Femur (tissue), 1 donor: ENCODE measurements at regions not wholly inside any gene's neighbourhood (a gene's known extent, or its start where the extent isn't known, plus 50 kb on each side); places are given as distances from the start of the nearest gene placed in this dataset.

Source experiments
- DNase-seq: peaks from one replicate; pipeline ENCODE4 v3.0.0-alpha.2; 2017

DNA sequence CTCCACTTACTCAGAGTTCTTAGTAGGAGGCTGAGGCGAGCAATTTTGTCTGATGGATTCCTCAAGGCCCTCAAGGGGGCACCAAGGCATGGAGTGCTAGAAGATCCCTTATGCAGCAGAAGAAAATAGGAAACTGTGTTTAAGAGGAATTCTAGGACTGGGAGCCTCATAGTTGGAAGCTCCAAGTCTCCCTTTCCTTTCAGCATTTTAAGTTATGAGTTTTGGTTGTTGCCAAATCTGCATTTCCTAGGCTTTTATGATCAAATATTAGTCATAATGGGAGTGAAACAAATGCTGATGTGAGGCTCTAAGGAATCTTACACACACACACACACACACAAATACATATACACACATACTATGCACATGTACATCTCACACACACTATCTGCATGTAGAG lies 714.0 kb downstream of the UTRN start:
- DNase-seq: no peak

DNA sequence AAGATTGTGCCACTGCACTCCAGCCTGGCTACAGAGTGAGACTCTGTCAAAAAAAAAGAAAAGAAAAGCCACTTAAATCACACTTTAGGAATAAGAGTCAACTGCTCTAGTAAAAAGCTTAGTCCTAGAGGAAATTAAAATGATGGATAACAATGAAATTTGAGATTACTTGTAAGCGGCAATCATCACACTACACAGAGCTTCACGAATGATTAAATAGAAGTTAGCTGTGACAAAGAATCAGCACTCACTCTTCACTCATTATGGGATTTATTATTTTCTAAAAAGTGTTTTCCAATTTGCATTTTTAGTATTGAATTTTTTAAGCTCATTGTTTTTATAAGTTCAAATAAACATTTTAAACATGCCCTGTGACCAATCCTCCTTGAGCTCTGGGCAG lies 718.0 kb downstream of the UTRN start:
- no peak for DNase-seq

DNA sequence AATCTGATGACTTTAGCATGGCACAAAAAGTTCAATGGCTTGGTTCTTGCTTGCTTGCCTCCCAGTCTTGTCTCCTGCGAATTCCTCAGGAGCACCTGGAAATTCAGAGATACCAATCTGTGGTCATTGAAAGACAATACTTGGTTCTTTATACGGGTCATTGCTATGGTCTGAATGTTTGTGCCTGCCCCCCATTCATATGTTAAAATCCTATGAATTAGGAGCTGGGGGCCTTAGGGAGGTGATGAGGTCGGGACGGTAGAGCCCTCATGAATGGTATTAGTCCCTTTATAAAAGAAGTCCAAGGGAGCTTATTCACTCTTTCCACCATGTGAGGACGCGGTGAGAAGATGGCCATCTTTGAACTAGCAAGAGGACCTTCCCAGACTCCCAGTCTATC lies 721.8 kb downstream of the UTRN start:
- no peak for DNase-seq

DNA sequence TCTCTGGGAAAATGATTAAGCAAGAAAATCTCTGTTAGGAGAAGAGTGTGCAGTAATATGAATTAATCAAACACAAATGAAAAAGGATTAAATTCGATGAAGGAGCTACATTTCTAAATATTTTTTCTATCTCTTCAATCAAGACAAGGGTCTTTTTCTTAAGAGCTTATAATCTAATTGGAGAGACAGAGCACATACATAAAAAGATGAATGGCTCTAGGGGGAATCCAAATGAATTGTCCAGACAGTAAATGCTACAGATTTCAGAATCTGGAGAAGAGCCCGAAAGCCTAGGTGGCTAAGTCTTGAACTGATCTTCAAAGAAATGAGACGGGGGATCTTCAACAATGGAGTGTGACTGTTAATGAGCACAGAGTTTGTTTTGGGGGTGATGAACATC lies 723.6 kb downstream of the UTRN start:
- no peak for DNase-seq

DNA sequence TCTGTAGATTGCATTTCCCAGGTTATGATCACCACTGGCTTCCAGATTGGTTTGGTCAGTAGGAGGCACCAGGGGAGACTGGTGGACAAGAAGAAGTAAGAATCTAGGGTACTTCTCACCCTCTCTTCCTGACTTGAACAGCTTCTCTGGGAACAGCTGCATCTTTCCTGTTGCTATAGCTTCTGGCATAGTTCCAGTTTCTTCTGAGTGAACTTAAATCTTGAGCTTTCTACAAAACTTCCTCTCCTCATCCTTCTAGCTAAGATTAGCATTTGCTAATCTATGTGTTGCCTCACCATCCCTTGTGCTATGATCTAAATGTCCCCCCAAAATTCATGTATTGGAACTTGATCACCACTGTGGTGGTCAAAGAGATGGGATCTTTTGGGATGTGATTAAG lies 724.6 kb downstream of the UTRN start:
- DNase-seq: no peak

DNA sequence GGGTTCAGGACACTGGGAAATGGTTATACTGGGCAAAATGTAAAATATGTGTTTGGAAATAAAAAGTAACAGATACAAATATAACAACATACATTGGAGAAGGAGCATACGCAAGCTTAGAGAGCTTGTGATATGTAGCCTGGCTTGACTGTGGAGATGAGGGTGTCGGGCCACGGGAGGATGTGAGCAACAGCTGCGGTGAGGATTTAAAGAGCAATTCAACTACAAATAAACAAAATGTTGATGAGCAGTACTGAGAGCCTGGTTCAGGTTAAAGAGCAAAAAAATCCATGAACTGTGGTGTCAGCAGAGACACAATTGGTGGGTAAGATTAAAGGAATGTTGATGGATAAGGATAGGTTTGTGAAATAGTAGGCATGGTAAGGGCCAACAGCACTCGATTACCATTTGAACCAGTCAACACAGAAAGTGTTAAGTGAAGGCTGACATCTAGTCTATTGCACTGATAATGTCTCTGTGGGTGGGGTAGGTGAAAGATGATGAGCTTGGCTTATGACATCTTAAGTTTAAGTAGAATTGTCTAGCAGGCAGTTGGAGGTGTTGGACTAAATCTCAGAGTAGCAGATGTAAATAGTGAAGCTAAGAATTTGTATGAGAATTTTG lies 723.2 kb downstream of the EPM2A start:
- DNase-seq: no peak

DNA sequence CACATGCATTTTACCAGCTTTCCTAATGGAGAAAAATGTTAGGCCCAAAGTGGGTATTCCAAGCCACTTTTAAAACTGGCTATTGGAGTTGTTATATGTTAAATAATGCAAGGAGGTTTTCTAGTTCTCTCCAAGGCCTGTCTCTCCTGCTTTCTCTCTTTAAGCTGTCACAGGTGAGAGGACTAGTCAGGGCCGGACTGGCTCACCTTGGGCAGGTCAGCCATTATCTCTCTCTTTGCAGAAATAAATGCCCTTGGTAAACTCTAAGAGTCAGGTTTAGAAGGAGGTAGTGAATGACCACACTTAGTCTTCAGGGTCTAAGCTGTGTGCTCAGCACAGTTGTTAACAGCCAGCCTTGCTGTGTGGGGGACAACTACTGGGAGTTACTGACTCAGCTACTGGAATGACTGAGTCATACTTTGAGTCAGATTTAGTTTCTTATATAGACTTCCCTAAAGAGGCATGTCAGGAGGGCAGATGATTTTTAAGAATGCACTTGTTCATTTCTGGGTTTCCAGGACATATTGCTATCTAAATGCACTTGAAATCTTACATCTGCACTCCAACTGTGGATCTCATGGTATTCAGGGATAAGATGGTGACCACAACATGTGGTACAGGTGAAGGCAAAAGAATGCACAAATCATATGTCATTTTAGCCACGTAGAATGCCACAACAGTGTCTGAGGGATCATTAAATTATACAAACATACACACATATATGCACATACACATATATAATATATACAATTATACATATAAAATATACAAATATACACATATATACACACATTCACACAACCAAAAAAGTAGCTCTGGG lies 719.4 kb downstream of the EPM2A start:
- no peak for DNase-seq

DNA sequence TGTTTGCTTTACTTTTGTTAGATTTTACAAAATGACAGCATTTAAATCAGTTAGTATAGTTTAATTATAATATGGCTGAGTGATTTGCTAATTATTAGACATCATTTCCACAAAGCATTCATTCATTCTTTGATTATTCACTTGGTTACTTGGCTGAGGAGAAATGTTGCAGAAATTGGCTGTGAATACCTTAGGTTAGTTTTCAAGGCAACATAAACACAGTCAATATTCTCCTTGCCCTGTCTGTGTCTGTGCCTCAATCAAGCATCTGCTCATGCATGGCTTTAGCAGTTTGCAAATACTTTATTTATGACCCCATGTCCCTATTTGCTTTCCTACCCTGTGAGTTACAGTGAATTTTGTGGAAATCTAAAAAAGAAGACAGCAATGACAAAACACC lies 718.3 kb downstream of the EPM2A start:
- no peak for DNase-seq

DNA sequence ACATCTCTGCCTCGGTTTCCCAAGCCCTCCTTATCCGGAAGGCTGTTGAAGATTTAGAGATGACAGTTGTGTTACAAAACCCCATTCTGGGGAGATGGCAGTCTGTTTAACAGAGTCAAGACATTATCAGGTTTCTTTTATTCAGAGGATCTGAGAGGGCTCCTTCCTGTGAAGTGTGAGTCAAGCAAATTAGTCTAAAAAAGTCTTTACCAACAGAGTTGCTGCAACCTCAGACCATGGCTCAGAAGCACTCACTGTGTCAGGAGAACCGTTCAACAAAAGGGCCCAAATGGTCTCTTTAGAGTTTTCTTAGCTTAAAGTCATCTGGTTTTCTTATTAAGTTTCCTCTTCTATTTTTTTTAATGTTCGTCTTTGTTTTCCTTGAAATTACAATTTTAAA lies 717.8 kb downstream of the EPM2A start:
- DNase-seq: no peak

DNA sequence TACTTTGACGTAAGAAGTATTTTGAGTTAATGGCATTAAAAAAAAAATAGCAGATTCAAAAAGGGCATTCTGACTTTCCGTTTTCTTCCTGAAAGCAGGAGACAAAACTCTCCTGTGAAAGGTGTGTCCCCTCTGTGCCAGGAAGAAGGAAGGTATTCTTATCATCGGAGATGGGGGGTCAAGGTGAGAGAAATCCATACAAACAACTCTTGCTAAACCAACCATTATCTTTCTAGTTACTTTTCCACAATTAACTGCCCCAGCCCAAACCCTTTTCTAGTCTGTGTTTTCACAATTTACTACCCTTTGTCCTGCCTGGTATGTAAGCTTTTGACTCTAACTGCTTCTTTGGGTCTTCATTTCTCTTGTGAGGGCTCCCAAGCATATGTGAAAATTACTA lies 717.3 kb downstream of the EPM2A start:
- DNase-seq: no peak

DNA sequence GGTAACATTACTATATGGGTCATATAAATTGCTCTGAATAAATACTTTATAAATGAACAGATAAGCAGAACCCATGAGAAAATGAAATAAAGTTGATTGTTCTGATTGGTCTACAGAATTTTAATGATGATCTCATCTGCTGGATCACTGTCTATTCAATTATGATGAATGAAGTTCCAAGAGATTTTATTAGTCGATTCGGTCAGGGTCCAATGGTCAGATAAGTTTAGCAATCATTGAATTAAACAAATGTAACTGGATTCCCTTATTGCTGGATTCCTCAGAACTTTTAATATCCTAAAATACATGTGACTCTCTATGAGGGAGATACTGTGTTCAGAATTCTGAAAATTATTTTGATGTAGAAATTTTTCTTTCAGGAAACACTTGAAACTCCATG lies 715.2 kb downstream of the EPM2A start:
- DNase-seq: no peak

DNA sequence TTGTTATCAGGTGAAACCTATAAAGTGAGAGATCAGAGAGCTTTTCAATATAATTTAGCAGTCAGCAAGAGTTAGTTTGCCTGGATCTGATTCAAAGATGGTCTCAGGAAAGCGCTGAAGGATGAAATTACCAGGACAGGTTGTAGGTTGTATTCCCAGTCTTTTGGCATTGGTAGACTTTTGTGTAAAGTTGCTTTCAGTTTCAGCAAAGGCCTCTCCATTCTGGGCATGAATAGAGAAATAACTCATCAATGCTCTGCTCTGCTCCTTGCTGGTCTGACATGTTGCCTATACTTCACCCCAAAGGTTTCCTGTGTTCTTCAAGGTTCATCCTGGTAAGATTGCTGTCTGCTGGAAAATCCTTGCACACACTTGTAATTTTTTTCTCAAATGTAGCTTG lies 714.8 kb downstream of the EPM2A start:
- DNase-seq: no peak

DNA sequence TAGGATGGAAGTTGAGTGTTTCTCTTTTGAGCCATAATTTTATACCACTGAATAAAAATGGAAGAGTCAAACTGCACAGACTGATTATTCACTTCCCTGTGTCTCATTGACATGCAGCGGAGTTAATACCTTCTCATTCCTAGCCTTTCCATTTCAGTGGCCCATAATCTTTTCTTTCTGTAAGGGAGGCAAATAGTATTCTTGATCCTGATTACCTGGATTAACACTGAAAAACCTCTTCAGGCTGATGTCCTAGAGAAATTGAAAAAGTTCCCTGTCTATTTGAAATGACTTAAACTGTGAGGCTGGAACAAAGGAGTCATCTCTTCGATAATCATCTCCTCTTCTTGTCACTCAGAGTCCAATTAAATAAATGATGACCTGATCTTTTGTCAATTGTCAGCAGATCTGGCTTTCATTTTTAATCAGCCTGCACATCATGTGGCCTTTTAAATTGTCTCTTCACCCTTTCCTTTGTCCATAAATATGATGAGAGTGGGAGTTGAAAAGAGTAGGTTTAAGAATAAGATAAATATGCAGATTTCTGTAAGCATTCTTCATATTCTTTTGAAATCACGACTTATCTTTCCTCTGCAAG lies 713.0 kb downstream of the EPM2A start:
- no peak for DNase-seq

DNA sequence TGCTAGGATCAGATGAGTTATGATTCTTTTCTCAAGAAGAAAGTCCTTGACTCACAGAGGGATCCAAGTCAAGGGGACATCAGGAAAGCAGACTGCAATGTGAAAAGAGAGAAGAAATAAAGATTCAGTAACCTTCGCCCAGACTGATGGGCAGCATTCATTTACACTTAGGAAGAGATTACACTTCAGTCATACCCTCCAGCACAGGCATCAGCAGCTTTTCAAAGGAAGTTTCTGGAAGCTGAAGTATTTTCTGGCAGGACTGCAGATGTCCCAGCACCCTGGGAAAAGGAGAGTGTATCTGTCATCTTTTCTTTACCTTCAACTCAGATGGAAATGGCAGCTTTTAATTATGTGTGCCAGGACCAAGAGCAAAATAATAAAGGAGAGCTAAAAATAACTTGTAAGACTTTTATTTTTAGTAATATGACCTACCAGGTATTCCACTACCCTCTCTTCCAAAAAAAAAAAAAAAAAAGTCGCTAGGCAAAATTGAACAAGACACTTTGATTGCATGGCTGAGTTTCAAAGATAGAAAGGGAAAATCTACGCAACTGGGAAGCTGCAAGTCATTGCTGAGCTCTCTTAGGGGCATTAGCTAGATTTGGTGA lies 712.1 kb downstream of the EPM2A start:
- no peak for DNase-seq

DNA sequence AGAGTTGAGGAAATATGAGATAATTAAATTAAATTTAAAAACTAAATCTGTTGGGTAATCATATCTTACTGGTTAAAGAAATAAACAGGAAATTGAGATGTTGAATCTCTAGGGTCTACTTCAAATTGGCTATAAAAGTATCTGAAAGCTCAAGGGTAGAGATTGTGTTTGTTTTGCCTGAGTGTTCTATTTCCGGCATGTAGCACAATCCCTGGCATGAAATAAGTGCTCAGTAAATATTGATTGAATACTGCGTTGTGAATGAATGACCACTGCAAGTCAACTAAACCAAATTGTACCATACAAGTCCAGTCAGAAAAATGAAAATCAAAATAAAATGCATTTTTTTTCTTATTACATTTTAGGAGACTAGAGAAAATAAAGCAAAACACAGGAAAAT lies 709.8 kb downstream of the EPM2A start:
- no peak for DNase-seq

DNA sequence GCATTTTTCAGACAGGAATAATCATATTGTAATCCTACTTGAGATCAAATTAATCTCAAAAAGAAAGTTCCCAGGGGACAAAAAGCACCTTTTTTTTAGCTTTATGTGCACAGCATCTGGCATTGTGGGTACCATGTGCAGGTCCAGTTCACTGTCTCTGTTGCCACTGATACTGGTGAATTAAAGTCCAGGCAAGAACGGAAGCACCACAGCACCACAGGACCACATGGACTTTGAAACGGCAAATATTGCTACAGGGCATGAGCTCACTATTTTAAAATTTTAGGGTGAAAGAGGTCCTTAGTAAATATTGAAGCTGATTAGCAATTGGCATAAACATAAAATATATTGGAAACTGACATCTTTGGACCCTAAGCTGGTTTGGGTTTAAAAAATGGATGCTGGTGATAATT lies 709.0 kb downstream of the EPM2A start:
- no peak for DNase-seq

DNA sequence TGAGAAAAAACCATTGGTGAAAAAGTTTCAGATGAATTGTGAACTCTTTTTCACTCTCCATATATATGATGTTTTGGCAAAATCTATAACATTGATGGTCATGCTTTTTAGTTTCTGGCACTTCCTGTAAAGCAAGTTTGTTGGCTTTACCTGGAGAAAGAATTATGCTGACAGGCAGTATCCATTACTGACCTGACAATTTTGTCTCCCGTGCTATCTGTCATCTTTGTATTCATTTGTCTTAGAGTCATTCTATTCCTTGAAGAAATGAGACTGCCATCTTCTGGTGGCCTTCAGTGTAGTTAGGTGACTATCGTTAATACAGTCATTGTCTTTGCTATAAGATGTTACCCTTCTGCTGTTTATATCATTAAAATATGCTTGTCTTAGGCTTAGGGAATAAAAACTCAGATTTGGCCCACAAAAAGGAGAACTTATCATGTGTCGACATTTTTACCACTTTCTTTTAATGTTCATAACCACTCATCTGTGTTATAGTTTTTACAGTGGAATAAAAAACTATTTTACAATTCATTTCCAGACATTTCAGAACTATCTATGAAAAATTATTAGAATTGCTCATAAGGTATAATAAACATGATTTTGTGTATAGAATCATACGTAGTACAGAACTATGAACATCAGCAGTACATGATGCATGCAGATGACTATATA lies 707.0 kb downstream of the EPM2A start:
- DNase-seq: no peak

DNA sequence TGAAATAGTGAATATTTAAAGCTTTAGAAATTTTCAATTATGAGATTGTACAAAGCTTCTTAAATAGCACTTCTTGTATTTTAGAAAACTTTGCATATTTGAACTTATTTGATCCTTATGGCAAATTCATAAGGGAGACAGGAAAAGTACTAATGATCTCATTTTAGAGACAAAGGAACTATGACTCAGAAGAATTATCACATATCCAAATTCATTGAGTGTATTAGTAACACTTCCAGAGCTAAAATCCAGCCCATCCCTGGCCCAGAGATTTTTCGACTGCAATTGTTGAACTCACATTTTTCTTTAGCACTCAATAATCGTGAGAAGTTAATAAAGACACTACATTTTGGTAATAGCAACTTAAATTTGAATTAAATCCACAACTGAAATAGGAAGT lies 704.3 kb downstream of the EPM2A start:
- DNase-seq: no peak

DNA sequence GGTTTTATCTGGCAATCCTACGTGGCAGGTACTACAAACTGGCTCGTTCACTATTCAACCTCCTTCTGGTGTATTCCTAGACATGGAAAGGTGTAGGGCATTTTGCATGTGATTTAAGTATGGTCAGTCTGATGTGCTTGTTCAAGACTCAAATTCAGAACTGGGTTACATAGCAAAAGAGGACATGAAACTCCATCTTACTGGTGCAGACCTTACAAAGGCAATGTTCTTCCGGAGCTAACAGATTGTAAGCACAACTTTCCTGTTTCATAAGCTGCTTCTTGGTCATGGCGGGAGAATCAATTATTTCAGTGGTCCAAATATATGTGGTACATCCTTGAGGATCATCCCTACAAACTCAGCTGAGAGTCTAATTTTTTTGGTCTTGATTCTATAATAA lies 703.4 kb downstream of the EPM2A start:
- no peak for DNase-seq

DNA sequence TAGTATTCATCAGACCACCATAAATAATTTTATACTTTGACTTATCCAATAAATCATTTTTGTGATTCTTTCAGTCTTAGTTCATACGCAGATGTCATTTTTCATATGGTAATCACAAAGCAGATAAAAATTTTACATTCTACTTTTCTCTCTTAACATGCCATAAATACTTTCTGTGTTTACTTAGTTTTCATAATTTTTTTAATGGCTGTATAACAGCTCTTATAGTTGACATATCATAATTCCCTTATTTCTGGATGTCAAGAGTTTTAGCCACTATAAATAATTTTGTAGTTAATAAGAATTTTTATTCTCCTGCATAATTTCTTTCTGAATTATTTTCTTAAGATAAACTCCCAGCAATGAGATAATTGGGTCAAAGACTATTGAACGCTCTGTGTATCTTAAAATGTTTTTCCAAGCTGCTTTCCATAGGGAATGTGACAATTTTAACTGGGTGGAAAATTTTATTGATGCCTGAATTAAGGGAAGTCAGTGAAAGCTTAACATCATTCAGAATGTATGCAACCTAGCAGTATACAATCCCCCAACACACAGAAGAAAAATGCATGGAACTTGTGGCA lies 702.7 kb downstream of the EPM2A start:
- DNase-seq: no peak

DNA sequence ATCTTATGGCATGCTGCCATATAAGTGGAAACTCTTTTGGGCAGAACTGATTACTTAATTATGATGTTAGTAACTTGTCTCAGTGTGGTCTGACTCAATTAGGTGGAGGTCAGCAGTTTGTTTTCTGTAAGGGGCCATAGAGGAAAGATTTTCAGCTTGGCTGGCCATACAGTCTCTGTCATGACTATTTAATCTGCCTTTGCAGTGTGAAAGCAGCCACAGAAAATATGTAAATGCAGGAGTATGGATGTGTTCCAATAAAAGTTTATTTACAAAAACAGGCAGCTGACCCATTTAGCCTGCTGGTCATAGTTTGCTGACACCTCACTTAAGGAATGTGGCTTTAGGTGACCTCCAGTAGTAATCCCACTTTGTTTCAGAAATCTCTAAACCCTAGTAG lies 700.7 kb downstream of the EPM2A start:
- no peak for DNase-seq

DNA sequence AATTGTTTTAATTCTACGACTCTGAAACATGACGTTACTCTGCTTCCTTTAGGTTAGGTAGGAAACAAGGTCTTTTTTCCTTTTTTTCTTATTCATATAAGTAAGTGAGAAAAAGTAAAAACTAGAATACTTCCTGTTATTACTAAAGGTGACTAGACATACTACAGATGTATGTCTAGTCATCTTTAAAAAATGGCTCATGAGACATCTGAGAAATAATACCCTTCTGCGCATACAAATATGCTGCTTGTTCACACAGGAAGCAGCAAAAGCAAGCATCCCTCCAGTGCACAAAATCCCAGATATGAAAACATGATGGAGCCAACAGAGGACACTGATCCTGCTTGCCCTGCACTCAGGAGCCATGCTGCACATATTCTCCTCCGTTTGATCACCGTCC lies 699.1 kb downstream of the EPM2A start:
- DNase-seq: no peak
